Endothelial cell (in vitro differentiated cells): ENCODE measurements at regions not wholly inside any gene's neighbourhood (a gene's known extent, or its start where the extent isn't known, plus 50 kb on each side); places are given as distances from the start of the nearest gene placed in this dataset.

Experiments used
- DNase-seq: peaks from one replicate; pipeline ENCODE4 v3.0.0; 2021; ENCODE audit warnings: low spot score
- H3K27ac Mint-ChIP-seq: one replicate; pipeline ENCODE4 v1.8.0; 2021; ENCODE audit warnings: mixed read lengths, inconsistent platforms; ENCODE audit not compliant: unreplicated experiment
- H3K27me3 Mint-ChIP-seq: one replicate; pipeline ENCODE4 v1.8.0; 2021; ENCODE audit warnings: mild to moderate bottlenecking, moderate library complexity, mixed read lengths, inconsistent platforms; ENCODE audit not compliant: unreplicated experiment
- H3K36me3 Mint-ChIP-seq: one replicate; pipeline ENCODE4 v1.8.0; 2021; ENCODE audit warnings: mild to moderate bottlenecking, low read depth, mixed read lengths, inconsistent platforms; ENCODE audit not compliant: unreplicated experiment
- H3K4me1 Mint-ChIP-seq: one replicate; pipeline ENCODE4 v1.8.0; 2021; ENCODE audit warnings: mild to moderate bottlenecking, mixed read lengths, inconsistent platforms; ENCODE audit not compliant: unreplicated experiment
- H3K4me3 Mint-ChIP-seq: one replicate; pipeline ENCODE4 v1.8.0; 2021; ENCODE audit warnings: mild to moderate bottlenecking, mixed read lengths, inconsistent platforms; ENCODE audit not compliant: unreplicated experiment
- H3K9me3 Mint-ChIP-seq: one replicate; pipeline ENCODE4 v1.8.0; 2021; ENCODE audit warnings: mixed read lengths, inconsistent platforms; ENCODE audit not compliant: unreplicated experiment
- TF ChIP-seq, protein P1 (sequence below): fragments of 200-600 bp; sonication (generic); IDR thresholded peaks from one replicate; pipeline ENCODE4 v1.5.0; 2021; ENCODE audit warnings: antibody characterized with exemption; ENCODE audit not compliant: unreplicated experiment

DNA sequence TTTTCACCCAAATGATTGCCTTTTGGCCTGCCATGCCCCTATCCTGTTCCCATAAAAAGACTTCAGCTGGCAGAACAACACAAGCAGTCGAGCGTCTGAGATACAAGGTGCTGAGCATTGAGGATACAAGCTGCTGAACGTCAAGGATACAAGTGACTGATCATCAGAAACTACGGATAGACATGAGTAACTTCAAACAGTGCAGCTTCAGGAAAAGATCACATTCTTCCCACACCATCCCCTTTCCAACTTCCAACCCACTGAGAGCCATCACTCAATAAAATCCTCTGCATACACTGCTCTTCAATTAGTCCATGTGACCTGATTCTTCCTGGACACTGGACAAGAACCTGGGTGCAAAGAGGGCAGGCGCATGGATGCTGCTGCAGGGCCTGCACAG is 1198.9 kb downstream of the ROBO2 start:
- no peaks in the 10 kb centered on the region for H3K4me1 Mint-ChIP-seq
- DNase-seq = no peak
- no peaks in the 10 kb centered on the region for H3K36me3 Mint-ChIP-seq
- no peak overlapping the region for H3K27ac Mint-ChIP-seq
- no peaks in the 10 kb centered on the region for H3K27me3 Mint-ChIP-seq
- H3K9me3 Mint-ChIP-seq = no peaks in the 10 kb centered on the region
- H3K4me3 Mint-ChIP-seq = no peak overlapping the region
- TF ChIP-seq, protein P1, sequence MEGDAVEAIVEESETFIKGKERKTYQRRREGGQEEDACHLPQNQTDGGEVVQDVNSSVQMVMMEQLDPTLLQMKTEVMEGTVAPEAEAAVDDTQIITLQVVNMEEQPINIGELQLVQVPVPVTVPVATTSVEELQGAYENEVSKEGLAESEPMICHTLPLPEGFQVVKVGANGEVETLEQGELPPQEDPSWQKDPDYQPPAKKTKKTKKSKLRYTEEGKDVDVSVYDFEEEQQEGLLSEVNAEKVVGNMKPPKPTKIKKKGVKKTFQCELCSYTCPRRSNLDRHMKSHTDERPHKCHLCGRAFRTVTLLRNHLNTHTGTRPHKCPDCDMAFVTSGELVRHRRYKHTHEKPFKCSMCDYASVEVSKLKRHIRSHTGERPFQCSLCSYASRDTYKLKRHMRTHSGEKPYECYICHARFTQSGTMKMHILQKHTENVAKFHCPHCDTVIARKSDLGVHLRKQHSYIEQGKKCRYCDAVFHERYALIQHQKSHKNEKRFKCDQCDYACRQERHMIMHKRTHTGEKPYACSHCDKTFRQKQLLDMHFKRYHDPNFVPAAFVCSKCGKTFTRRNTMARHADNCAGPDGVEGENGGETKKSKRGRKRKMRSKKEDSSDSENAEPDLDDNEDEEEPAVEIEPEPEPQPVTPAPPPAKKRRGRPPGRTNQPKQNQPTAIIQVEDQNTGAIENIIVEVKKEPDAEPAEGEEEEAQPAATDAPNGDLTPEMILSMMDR = no peak

DNA sequence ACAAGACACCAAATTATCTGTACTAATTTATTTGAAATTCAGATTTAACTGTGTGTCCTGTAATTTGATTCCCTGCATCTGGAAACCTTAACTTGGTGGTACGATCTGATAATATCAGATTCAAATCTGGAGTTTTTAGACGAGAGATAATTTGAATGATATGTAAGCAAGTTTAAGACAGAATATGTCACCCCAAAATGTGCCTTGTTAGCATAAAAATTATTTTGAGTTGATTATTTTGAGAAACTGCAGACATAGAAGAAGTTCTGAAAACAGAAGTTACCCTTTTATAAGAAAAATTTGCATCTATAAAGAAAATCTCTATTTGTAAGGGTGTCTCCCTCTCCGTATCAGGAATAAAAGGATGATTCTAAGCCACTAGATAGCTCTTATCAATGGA is 1202.8 kb downstream of the ROBO2 start:
- Mint-ChIP-seq H3K9me3 (no peaks in the 10 kb centered on the region), H3K27ac (no peak overlapping the region)
- TF ChIP-seq, protein P1 = no peak

DNA sequence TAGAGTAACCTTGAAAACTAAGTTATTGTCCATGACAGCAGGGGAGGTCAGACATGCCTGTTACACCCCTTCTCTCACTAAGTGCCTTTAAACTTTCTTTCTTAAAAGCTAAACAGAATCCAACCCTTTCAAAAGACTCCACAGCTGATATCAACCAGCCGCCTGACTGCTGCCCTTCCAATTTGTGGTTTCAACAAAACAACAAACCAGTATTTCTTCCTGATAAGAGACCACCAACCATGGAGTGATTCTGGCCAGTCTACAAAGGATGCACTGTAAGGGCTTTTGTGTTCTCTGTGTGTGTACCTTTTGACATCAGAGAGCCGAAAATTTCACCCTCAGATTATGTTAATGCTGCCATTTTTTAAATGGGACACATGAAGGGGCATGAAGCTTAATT is 1204.2 kb downstream of the ROBO2 start:
- Mint-ChIP-seq H3K27me3 (peaks cover 2% of the 10 kb centered on the region), H3K27ac (no peak overlapping the region), H3K36me3 (peaks cover 4% of the 10 kb centered on the region), H3K4me1 (no peaks in the 10 kb centered on the region), H3K4me3 (no peak overlapping the region), H3K9me3 (no peaks in the 10 kb centered on the region)
- TF ChIP-seq, protein P1 = no peak
- no peak for DNase-seq

More for the DNA sequence above, 1202.8 kb downstream of the ROBO2 start:
- DNase-seq = no peak
- Mint-ChIP-seq H3K4me1 (no peaks in the 10 kb centered on the region), H3K36me3 (peaks cover 4% of the 10 kb centered on the region), H3K4me3 (no peak overlapping the region), H3K27me3 (peaks cover 2% of the 10 kb centered on the region)

DNA sequence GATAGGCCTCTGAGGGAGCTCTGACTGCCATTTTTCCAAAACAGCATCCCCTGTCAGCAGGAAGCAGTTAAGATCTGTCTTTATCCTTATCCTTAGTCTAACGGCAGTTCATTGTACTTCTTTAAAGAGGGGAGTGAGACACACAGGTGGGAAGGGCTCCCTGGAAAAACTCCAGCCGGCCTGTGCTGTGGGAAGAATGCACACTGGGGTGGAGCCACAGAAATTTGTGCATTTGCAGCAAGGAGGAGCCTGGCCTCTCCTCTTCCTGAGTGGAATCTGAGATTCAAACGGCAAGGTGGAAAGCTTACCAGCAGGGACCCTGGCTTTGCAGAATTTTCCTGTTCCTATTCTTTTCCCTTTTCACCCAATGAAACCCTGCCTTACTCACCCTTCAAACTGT is 1209.4 kb downstream of the ROBO2 start:
- Mint-ChIP-seq H3K27me3 (peaks cover 2% of the 10 kb centered on the region), H3K36me3 (peaks cover 4% of the 10 kb centered on the region), H3K4me3 (no peak overlapping the region), H3K27ac (no peak overlapping the region), H3K9me3 (no peaks in the 10 kb centered on the region), H3K4me1 (no peaks in the 10 kb centered on the region)
- DNase-seq = no peak
- TF ChIP-seq, protein P1 = no peak

DNA sequence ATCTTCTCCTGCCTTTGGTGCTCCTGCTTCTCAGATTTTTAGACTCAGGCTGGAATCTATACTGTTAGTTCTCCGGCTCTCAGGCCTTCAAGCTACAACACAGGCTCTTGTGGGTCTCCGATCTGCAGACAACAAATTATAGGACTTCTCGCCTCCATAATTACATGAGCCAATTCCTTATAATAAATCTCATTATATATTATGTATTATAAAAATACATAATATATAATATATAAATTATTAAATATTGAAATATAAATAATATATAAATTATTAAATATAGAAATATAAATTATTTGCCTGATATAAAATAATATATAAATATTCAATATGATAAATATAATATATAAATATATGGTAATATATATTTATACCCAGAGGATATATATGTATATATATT is 1214.0 kb downstream of the ROBO2 start:
- DNase-seq = no peak
- no peaks in the 10 kb centered on the region for H3K27me3 Mint-ChIP-seq
- no peaks in the 10 kb centered on the region for H3K9me3 Mint-ChIP-seq
- no peak overlapping the region for H3K27ac Mint-ChIP-seq
- TF ChIP-seq, protein P1 = no peak
- no peaks in the 10 kb centered on the region for H3K4me1 Mint-ChIP-seq
- H3K36me3 Mint-ChIP-seq = no peaks in the 10 kb centered on the region
- no peak overlapping the region for H3K4me3 Mint-ChIP-seq
